ENCODE measurements at regions not wholly inside any gene's neighbourhood (a gene's known extent, or its start where the extent isn't known, plus 50 kb on each side); places are given as distances from the start of the nearest gene placed in this dataset.

DNA sequence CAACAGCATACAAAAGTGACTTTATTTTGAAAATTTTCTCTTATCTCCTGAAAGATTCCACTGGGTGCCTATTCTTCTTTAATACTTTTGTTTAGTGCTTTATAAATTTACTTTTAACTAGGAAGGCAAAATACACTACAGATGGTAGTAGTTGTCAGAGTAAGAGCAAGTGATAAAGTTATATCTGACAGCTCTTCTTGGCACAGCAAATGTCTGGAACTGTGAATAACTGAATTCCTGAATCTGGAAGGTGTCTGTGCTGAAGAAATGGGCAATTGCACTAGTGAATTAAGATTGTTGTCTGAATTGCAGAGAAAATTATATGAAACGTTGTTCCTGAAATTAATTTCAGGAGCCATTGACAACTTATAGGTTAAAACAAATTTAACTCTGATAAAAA lies 213.8 kb upstream of the CBLB start:
- 86 to 100% methylated on average over 1 of the region's 1 CpG for WGBS, 2 experiments
- no peaks in the 10 kb centered on the region for H3K36me3 ChIP-seq (ENCODE audit: control insufficient read depth, insufficient read depth, low read length)
- H3K27me3 ChIP-seq (ENCODE audit: control insufficient read depth, insufficient read depth, low read length, poor library complexity, severe bottlenecking), result no peaks in the 10 kb centered on the region
- no peaks in the 10 kb centered on the region for H3K4me1 ChIP-seq (ENCODE audit: control insufficient read depth, insufficient read depth, low read length)
- no peak overlapping the region for H3K4me3 ChIP-seq (ENCODE audit: insufficient read depth, low read depth, low read length)
- H3K27ac ChIP-seq (ENCODE audit: insufficient read depth, low read depth, low read length, poor library complexity, severe bottlenecking), result no peak overlapping the region
- no peaks in the 10 kb centered on the region for H3K9me3 ChIP-seq (ENCODE audit: control insufficient read depth, low read length)

DNA sequence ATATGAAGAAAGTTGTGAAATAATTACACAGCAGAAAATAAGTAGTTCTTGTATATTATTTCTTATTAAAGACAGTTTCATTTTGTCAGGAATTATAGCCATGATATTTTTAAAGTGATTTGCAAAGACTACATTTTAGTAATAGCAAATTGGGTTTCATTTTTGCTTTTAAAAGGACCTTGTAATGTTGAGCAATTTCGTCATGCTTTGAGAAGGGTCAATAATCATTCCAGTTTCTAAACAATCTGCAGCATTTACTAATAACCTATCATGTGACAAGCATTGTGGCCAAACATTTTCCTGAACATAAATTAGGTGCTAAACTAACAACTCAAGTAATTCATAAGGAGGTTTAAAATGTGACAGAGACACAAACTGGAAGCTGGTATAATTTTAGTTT lies 214.4 kb upstream of the CBLB start:
- H3K9me3 ChIP-seq (ENCODE audit: control insufficient read depth, low read length), result no peaks in the 10 kb centered on the region
- no peak overlapping the region for H3K4me3 ChIP-seq (ENCODE audit: insufficient read depth, low read depth, low read length)
- no peaks in the 10 kb centered on the region for H3K4me1 ChIP-seq (ENCODE audit: control insufficient read depth, insufficient read depth, low read length)
- no peaks in the 10 kb centered on the region for H3K36me3 ChIP-seq (ENCODE audit: control insufficient read depth, insufficient read depth, low read length)
- no peak overlapping the region for H3K27ac ChIP-seq (ENCODE audit: insufficient read depth, low read depth, low read length, poor library complexity, severe bottlenecking)
- no peaks in the 10 kb centered on the region for H3K27me3 ChIP-seq (ENCODE audit: control insufficient read depth, insufficient read depth, low read length, poor library complexity, severe bottlenecking)
- 100% methylated on average over 1 of the region's 1 CpG for whole genome bisulfite sequencing, 2 experiments

DNA sequence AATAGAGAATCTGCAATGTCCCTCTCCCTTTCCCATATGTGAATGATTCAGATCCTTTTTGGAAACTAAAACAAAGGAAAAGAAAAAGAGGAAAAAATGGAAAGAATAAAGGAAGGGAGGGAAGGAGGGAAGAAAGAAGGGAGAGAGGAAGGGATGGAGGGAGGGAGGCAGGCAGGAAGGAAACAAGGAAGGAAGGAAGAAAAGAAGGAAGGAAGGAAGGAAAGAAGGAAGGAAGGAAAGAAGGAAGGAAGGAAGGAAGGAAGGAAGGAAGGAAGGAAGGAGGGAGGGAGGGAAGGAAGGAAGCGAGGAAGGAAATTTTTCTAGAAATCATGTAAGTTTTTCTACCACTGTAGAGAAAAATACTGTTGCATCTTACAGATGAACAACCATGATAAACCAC lies 215.0 kb upstream of the CBLB start:
- 100% methylated on average over 1 of the region's 1 CpG; no CpG with 5 or more reads in 1 of the 2 experiments for WGBS, 2 experiments

DNA sequence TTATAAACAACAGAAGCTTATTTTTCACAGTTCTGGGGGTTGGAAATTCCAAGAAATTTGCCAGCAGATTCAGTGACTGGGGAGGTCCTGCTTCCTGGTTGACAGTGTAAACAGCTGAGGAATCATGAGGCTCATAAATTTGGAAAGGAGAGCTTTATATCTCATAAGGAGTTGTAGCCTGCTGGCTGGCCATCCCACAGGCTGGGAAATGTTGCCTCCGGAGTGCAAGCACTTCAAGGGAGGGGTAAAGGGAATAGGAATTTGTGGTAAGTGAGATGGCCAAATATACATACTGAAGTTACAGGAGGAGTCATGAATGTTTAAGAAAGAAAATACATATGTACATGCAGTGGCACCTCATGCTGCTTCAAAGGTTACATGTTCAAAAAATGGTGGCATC lies 217.2 kb upstream of the CBLB start:
- H3K27me3 ChIP-seq (ENCODE audit: control insufficient read depth, insufficient read depth, low read length, poor library complexity, severe bottlenecking), result no peaks in the 10 kb centered on the region
- no peaks in the 10 kb centered on the region for H3K36me3 ChIP-seq (ENCODE audit: control insufficient read depth, insufficient read depth, low read length)
- H3K27ac ChIP-seq (ENCODE audit: insufficient read depth, low read depth, low read length, poor library complexity, severe bottlenecking), result no peak overlapping the region
- WGBS, 2 experiments, result 83 to 85% methylated on average over 1 of the region's 1 CpG
- H3K9me3 ChIP-seq (ENCODE audit: control insufficient read depth, low read length), result no peaks in the 10 kb centered on the region
- H3K4me3 ChIP-seq (ENCODE audit: insufficient read depth, low read depth, low read length), result no peak overlapping the region
- no peaks in the 10 kb centered on the region for H3K4me1 ChIP-seq (ENCODE audit: control insufficient read depth, insufficient read depth, low read length)

More for the DNA sequence above, 215.0 kb upstream of the CBLB start:
- Histone ChIP-seq H3K36me3 (ENCODE audit: control insufficient read depth, insufficient read depth, low read length) (no peaks in the 10 kb centered on the region), H3K4me3 (ENCODE audit: insufficient read depth, low read depth, low read length) (no peak overlapping the region), H3K4me1 (ENCODE audit: control insufficient read depth, insufficient read depth, low read length) (no peaks in the 10 kb centered on the region), H3K27me3 (ENCODE audit: control insufficient read depth, insufficient read depth, low read length, poor library complexity, severe bottlenecking) (no peaks in the 10 kb centered on the region), H3K9me3 (ENCODE audit: control insufficient read depth, low read length) (no peaks in the 10 kb centered on the region), H3K27ac (ENCODE audit: insufficient read depth, low read depth, low read length, poor library complexity, severe bottlenecking) (no peak overlapping the region)

DNA sequence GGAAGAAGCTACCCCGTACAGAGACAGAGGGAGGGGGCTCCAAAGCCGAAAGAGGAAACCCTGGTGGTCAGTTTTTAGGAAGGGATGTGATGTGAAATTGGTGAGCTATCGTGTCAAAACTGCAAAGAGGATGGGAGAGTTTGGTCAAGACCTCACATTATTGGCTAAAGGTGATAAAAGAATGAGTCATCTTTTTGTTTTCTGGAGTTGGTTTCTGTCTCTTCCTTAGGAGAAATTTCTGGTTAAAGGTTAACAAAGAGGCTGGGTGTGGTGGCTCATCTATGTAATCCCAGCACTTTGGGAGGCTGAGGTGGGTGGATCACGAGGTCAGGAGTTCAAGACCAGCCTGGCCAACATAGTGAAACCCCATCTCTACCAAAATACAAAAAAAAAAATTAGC lies 217.8 kb upstream of the CBLB start:
- no peaks in the 10 kb centered on the region for H3K9me3 ChIP-seq (ENCODE audit: control insufficient read depth, low read length)
- no peaks in the 10 kb centered on the region for H3K4me1 ChIP-seq (ENCODE audit: control insufficient read depth, insufficient read depth, low read length)
- H3K27me3 ChIP-seq (ENCODE audit: control insufficient read depth, insufficient read depth, low read length, poor library complexity, severe bottlenecking), result no peaks in the 10 kb centered on the region
- H3K27ac ChIP-seq (ENCODE audit: insufficient read depth, low read depth, low read length, poor library complexity, severe bottlenecking), result no peak overlapping the region
- no peaks in the 10 kb centered on the region for H3K36me3 ChIP-seq (ENCODE audit: control insufficient read depth, insufficient read depth, low read length)
- no peak overlapping the region for H3K4me3 ChIP-seq (ENCODE audit: insufficient read depth, low read depth, low read length)
- WGBS, 2 experiments, result 94 to 95% methylated on average over 4 of the region's 4 CpGs

DNA sequence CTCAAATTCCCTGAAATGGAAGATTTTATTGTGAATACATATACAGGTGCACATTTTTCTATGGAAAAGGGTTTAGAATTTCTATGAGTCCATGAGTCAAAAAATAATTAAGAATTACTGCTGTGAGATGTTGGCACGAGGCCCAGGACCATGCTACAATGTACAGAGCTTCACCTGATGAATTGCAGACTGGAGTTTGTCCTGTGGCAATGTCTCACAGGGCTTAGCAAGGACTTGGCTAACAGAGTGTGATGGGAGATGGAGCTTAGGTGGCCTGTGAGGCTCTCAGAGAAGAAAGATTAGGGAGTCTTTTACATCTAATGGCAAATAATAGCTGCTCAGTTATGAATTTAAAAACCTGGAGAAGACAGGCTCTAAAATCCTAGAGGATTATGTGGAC lies 219.5 kb upstream of the CBLB start:
- no peaks in the 10 kb centered on the region for H3K4me1 ChIP-seq (ENCODE audit: control insufficient read depth, insufficient read depth, low read length)
- no peaks in the 10 kb centered on the region for H3K27me3 ChIP-seq (ENCODE audit: control insufficient read depth, insufficient read depth, low read length, poor library complexity, severe bottlenecking)
- WGBS, 2 experiments, result 93% methylated on average over 1 of the region's 1 CpG
- no peaks in the 10 kb centered on the region for H3K36me3 ChIP-seq (ENCODE audit: control insufficient read depth, insufficient read depth, low read length)
- H3K9me3 ChIP-seq (ENCODE audit: control insufficient read depth, low read length), result no peaks in the 10 kb centered on the region
- no peak overlapping the region for H3K27ac ChIP-seq (ENCODE audit: insufficient read depth, low read depth, low read length, poor library complexity, severe bottlenecking)
- H3K4me3 ChIP-seq (ENCODE audit: insufficient read depth, low read depth, low read length), result no peak overlapping the region

DNA sequence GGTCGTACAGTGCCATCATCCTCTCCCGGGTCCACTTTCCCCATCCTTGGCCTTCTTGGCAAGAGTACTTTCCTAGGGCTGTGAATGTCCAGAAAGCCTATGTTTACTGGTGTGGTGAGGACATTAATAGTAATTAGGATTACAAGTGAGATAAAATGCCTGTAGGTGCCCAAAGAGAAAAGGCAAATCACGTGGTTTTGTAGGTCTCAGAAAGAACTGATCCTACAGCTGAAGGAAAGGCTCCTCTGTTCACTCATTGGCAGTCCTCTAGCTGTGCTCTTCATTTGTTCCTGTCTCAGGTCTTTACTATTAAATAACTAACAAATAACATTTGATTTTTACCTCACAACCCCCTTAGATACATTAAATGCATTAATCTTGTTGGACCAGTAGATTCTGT lies 220.1 kb upstream of the CBLB start:
- WGBS, 2 experiments, result 90 to 95% methylated on average over 3 of the region's 3 CpGs
- H3K9me3 ChIP-seq (ENCODE audit: control insufficient read depth, low read length), result no peaks in the 10 kb centered on the region
- no peaks in the 10 kb centered on the region for H3K27me3 ChIP-seq (ENCODE audit: control insufficient read depth, insufficient read depth, low read length, poor library complexity, severe bottlenecking)
- no peak overlapping the region for H3K4me3 ChIP-seq (ENCODE audit: insufficient read depth, low read depth, low read length)
- no peaks in the 10 kb centered on the region for H3K36me3 ChIP-seq (ENCODE audit: control insufficient read depth, insufficient read depth, low read length)
- H3K4me1 ChIP-seq (ENCODE audit: control insufficient read depth, insufficient read depth, low read length), result no peaks in the 10 kb centered on the region
- H3K27ac ChIP-seq (ENCODE audit: insufficient read depth, low read depth, low read length, poor library complexity, severe bottlenecking), result no peak overlapping the region

DNA sequence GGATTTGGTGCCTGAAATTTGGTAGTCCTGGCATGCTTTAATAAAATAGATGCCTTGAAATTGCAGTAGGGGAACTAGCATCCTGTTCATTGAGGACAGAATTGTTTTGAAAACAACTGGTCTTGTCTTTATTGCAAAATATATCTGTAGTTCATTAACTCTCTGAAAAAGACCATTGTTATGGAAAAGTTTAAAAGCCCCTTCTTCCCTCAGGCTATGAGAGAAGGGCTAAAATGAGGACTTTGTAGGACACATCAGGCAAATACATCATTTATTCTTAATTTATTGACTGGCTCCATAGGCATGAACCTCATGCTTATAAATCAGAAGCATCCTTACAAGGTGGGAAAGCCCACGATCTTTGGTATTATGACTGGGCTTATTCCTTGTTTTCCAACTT lies 221.0 kb upstream of the CBLB start:
- no peak overlapping the region for H3K27ac ChIP-seq (ENCODE audit: insufficient read depth, low read depth, low read length, poor library complexity, severe bottlenecking)
- no peaks in the 10 kb centered on the region for H3K4me1 ChIP-seq (ENCODE audit: control insufficient read depth, insufficient read depth, low read length)
- H3K27me3 ChIP-seq (ENCODE audit: control insufficient read depth, insufficient read depth, low read length, poor library complexity, severe bottlenecking), result no peaks in the 10 kb centered on the region
- no peak overlapping the region for H3K4me3 ChIP-seq (ENCODE audit: insufficient read depth, low read depth, low read length)
- H3K36me3 ChIP-seq (ENCODE audit: control insufficient read depth, insufficient read depth, low read length), result no peaks in the 10 kb centered on the region
- no peaks in the 10 kb centered on the region for H3K9me3 ChIP-seq (ENCODE audit: control insufficient read depth, low read length)
- WGBS, 2 experiments, result 100% methylated on average over 1 of the region's 1 CpG

DNA sequence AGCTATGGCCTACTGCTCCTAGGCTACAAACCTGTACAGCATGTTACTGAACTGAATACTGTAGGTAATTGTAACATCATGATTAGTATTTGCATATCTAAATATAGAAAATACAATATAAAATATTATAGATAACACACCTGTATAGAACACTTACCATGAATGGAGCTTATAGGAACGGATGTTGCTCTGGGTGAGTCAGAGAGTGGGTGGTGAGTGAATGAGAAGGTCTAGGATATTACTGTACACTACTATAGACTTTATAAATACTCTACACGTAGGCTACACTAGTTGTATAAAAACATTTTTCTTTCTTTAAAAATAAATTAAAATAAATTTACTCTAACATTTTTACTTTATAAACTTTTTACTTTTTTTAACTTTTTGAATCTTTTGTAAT lies 224.0 kb upstream of the CBLB start:
- WGBS, 2 experiments, result no CpG with 5 or more reads among the region's 2 CpGs
- Histone ChIP-seq H3K27me3 (ENCODE audit: control insufficient read depth, insufficient read depth, low read length, poor library complexity, severe bottlenecking) (no peaks in the 10 kb centered on the region), H3K4me3 (ENCODE audit: insufficient read depth, low read depth, low read length) (no peak overlapping the region), H3K27ac (ENCODE audit: insufficient read depth, low read depth, low read length, poor library complexity, severe bottlenecking) (no peak overlapping the region), H3K9me3 (ENCODE audit: control insufficient read depth, low read length) (no peaks in the 10 kb centered on the region), H3K36me3 (ENCODE audit: control insufficient read depth, insufficient read depth, low read length) (no peaks in the 10 kb centered on the region), H3K4me1 (ENCODE audit: control insufficient read depth, insufficient read depth, low read length) (no peaks in the 10 kb centered on the region)

DNA sequence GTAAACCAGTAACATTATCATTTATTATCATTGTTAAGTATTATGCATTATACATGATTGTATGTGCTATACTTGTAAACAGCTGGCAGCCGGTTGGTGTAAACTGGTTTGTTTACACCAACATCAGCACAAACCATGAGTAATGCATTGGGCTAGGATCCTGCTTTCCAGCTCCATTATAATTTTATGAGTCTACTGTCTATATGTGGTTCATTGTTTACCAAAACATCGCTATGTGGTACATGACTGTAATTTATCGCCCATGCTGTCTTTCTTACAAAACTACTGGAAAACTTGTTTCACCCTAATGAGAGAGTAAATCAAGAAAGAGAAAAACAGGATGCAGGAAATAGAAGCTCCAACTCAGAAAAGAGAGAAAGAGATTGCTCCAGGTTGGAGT lies 224.8 kb upstream of the CBLB start:
- no peaks in the 10 kb centered on the region for H3K9me3 ChIP-seq (ENCODE audit: control insufficient read depth, low read length)
- H3K27me3 ChIP-seq (ENCODE audit: control insufficient read depth, insufficient read depth, low read length, poor library complexity, severe bottlenecking), result no peaks in the 10 kb centered on the region
- H3K4me1 ChIP-seq (ENCODE audit: control insufficient read depth, insufficient read depth, low read length), result no peaks in the 10 kb centered on the region
- no peak overlapping the region for H3K4me3 ChIP-seq (ENCODE audit: insufficient read depth, low read depth, low read length)
- no peak overlapping the region for H3K27ac ChIP-seq (ENCODE audit: insufficient read depth, low read depth, low read length, poor library complexity, severe bottlenecking)
- WGBS, 2 experiments, result 97 to 100% methylated on average over 2 to 3 of the region's 3 CpGs
- no peaks in the 10 kb centered on the region for H3K36me3 ChIP-seq (ENCODE audit: control insufficient read depth, insufficient read depth, low read length)

DNA sequence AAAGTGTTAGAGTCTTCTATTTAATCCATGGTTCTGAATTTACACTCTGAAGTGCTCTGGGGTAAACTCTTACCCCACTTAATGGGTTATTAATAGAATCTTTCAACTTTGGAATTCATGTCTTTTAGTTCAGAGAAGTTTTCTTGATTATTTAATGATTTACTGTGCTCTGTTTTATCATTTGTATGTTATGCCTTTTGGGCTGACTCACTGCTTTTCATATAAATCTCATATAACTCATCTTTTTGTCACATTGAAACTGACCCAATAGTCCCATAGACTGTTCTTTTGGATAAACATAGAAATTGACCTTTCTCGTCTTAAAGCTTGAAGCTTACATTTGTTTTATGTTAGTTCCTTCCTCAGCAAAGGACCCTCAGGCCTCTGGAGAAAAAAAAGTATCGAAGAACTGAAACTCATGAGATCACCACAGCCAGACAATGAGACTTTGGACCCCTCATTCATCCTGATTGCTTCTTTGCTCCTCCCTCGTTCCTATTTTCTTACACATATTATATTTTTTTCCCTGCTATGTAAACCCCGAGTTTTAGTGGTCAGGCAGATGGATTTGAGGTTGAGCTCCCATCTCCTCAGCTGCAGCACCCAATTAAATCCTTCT lies 229.1 kb upstream of the CBLB start:
- Histone ChIP-seq H3K27me3 (ENCODE audit: control insufficient read depth, insufficient read depth, low read length, poor library complexity, severe bottlenecking) (no peaks in the 10 kb centered on the region), H3K36me3 (ENCODE audit: control insufficient read depth, insufficient read depth, low read length) (no peaks in the 10 kb centered on the region), H3K27ac (ENCODE audit: insufficient read depth, low read depth, low read length, poor library complexity, severe bottlenecking) (no peak overlapping the region), H3K4me1 (ENCODE audit: control insufficient read depth, insufficient read depth, low read length) (no peaks in the 10 kb centered on the region), H3K4me3 (ENCODE audit: insufficient read depth, low read depth, low read length) (no peak overlapping the region), H3K9me3 (ENCODE audit: control insufficient read depth, low read length) (no peaks in the 10 kb centered on the region)
- WGBS, 2 experiments, result 93 to 94% methylated on average over 4 of the region's 4 CpGs
